Cardiac fibroblast (primary cell): ENCODE measurements at regions not wholly inside any gene's neighbourhood (a gene's known extent, or its start where the extent isn't known, plus 50 kb on each side); places are given as distances from the start of the nearest gene placed in this dataset.

Experiments used
- DNase-seq, 2 donors: peaks; one replicate each; pipeline versions ENCODE4 v3.0.0 to v3.0.0-alpha.2; 2010; ENCODE audit warnings: low read depth in 2 of 2
- H3K4me3 ChIP-seq, 2 donors: replicated peaks in 1 of 2; 1 replicate in 1 of 2; 2 replicates in 1 of 2; pipeline ENCODE4 v1.5.1; 2011; ENCODE audit warnings: low read depth in 2 of 2, low read length in 2 of 2, mild to moderate bottlenecking in 2 of 2, moderate library complexity in 1 of 2
- TF ChIP-seq, protein P1 (sequence below): IDR thresholded peaks from one replicate; pipeline ENCODE4 v1.5.1; 2011; ENCODE audit warnings: low read depth, mild to moderate bottlenecking, low read length, inconsistent platforms

DNA sequence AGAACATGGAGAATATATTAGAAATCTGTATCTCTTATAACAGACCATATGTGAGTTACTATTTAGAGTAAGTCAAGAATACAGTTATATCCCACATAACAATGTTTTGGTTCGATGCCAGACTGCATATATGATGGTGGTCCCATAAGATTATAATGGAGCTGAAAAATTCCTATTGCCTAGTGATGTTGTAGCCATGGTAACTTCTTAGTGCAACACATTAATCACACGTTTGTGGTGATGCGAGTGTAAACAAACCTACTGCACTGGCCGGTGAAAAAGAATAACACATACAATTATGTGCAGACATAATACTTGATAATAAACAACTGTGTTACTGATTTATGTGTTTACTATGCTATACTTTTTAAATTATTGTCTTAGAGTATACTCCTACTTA, 69.8 kb upstream of the MNS1 start:
- TF ChIP-seq, protein P1, sequence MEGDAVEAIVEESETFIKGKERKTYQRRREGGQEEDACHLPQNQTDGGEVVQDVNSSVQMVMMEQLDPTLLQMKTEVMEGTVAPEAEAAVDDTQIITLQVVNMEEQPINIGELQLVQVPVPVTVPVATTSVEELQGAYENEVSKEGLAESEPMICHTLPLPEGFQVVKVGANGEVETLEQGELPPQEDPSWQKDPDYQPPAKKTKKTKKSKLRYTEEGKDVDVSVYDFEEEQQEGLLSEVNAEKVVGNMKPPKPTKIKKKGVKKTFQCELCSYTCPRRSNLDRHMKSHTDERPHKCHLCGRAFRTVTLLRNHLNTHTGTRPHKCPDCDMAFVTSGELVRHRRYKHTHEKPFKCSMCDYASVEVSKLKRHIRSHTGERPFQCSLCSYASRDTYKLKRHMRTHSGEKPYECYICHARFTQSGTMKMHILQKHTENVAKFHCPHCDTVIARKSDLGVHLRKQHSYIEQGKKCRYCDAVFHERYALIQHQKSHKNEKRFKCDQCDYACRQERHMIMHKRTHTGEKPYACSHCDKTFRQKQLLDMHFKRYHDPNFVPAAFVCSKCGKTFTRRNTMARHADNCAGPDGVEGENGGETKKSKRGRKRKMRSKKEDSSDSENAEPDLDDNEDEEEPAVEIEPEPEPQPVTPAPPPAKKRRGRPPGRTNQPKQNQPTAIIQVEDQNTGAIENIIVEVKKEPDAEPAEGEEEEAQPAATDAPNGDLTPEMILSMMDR, result no peak
- no peak for DNase-seq
- H3K4me3 ChIP-seq, result no peak overlapping the region

DNA sequence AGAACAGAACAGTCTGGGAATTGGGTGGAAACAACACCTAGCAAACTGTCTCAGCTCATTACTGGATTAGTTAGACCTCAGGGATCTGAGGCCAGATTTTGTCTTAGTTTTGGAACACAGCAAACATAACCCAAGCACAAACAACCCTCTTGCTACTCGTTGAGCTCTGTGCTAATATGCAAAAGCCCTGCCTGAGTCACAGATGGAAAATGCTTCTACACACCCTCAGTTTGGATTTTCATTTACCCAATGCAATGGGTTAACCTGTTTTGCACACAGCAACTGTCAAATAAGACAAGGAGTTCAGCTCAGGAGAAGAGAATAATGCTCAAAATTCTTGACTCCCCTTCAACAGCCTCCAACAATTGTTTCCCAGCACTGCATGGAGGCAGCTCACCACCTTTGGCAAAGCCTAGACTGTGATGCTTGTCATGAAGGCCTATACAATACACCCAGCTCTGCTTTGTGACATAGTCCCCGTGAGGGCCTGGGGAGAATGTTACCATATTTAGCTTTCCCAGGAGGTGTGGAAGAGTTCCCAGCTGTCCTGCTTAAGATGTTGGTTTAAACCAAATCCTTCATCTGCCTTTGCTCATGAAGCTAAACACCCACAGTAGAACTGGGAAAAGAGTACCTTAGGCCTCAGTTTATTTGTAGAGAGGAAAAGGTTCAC, 68.9 kb upstream of the MNS1 start:
- TF ChIP-seq, protein P1, result no peak
- no peak overlapping the region for H3K4me3 ChIP-seq
- DNase-seq, result no peak

GRCh38 chr15:56532721-56533460, 68.0 kb upstream of the MNS1 start:
- H3K4me3 ChIP-seq, result no peak overlapping the region
- TF ChIP-seq, protein P1, result no peak
- DNase-seq, result peak in 1 of 2 donors; percentile 4

GRCh38 chr15:56530157-56530556, 65.2 kb upstream of the MNS1 start:
- DNase-seq, result no peak
- no peak overlapping the region for H3K4me3 ChIP-seq
- TF ChIP-seq, protein P1, result no peak

- DNase-seq, result peak in 1 of 2 donors; percentile 32
- TF ChIP-seq, protein P1, result no peak
- H3K4me3 ChIP-seq, result no peak overlapping the region
These were observed 63.2 kb upstream of the MNS1 start for GRCh38 chr15:56528136-56528535.

- TF ChIP-seq, protein P1, result no peak
- peak; percentile 5 to 45 for DNase-seq
- no peak overlapping the region for H3K4me3 ChIP-seq
These were observed 60.0 kb upstream of the MNS1 start for GRCh38 chr15:56524915-56525314.

DNA sequence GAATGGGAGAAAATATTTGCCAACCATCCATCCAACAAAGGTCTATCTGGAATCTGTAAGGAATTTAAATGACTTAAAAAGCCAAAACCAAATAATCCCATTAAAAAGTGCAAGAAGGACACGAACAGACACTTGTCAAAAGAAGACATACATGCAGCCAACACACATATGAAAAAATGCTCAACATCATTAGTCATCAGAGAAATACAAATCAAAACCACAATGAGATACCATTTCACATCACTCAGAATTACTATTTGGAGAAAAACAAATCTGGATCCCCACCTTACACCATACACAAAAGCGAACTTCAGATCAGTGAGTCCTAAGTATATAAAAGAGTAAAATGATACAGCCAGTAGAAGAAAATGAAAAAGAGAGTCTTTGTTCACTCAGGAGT, 58.6 kb upstream of the MNS1 start:
- H3K4me3 ChIP-seq, result no peak overlapping the region
- DNase-seq, result no peak
- TF ChIP-seq, protein P1, result no peak
